Activated naive CD4-positive, alpha-beta T cell treated with anti-CD3 and anti-CD28 coated beads, Interleukin-2, amount 50 U/mL, for 16 hours (primary cell): ENCODE measurements at regions not wholly inside any gene's neighbourhood (a gene's known extent, or its start where the extent isn't known, plus 50 kb on each side); places are given as distances from the start of the nearest gene placed in this dataset.

ENCODE experiments used
- DNase-seq: peaks from one replicate; pipeline ENCODE4 v3.0.0-alpha.2; 2020

GRCh38 chr12:116463366-116463765 is 95.8 kb upstream of the MAP1LC3B2 start:
- no peak for DNase-seq

GRCh38 chr12:116465407-116465806 is 93.8 kb upstream of the MAP1LC3B2 start:
- no peak for DNase-seq

GRCh38 chr12:116465856-116466255 is 93.3 kb upstream of the MAP1LC3B2 start:
- no peak for DNase-seq

GRCh38 chr12:116466536-116466935 is 92.6 kb upstream of the MAP1LC3B2 start:
- DNase-seq: no peak

GRCh38 chr12:116469344-116469743 is 89.8 kb upstream of the MAP1LC3B2 start:
- no peak for DNase-seq

- no peak for DNase-seq
Observed at GRCh38 chr12:116471544-116471943, 87.6 kb upstream of the MAP1LC3B2 start.

GRCh38 chr12:116472193-116472592 is 87.0 kb upstream of the MAP1LC3B2 start:
- DNase-seq: no peak

GRCh38 chr12:116473416-116473815 is 85.8 kb upstream of the MAP1LC3B2 start:
- DNase-seq: no peak

GRCh38 chr12:116474331-116474730 is 84.8 kb upstream of the MAP1LC3B2 start:
- no peak for DNase-seq

- DNase-seq: no peak
Observed at GRCh38 chr12:116474899-116475298, 84.3 kb upstream of the MAP1LC3B2 start.

GRCh38 chr12:116476227-116476822 is 82.9 kb upstream of the MAP1LC3B2 start:
- no peak for DNase-seq

- no peak for DNase-seq
Observed at GRCh38 chr12:116478243-116478773, 80.9 kb upstream of the MAP1LC3B2 start.

GRCh38 chr12:116480210-116480810 is 78.9 kb upstream of the MAP1LC3B2 start:
- no peak for DNase-seq

GRCh38 chr12:116481726-116482125 is 77.5 kb upstream of the MAP1LC3B2 start:
- DNase-seq: no peak

- DNase-seq: no peak
Observed at GRCh38 chr12:116482179-116482578, 77.0 kb upstream of the MAP1LC3B2 start.

- DNase-seq: no peak
Observed at GRCh38 chr12:116482859-116483258, 76.3 kb upstream of the MAP1LC3B2 start.

- no peak for DNase-seq
Observed at GRCh38 chr12:116483959-116484750, 75.0 kb upstream of the MAP1LC3B2 start.

- DNase-seq: no peak
Observed at GRCh38 chr12:116484807-116485206, 74.4 kb upstream of the MAP1LC3B2 start.

GRCh38 chr12:116489116-116489515 is 70.1 kb upstream of the MAP1LC3B2 start:
- DNase-seq: no peak

GRCh38 chr12:116490471-116490870 is 68.7 kb upstream of the MAP1LC3B2 start:
- no peak for DNase-seq

- no peak for DNase-seq
Observed at GRCh38 chr12:116492703-116493324, 66.4 kb upstream of the MAP1LC3B2 start.

GRCh38 chr12:116495260-116495659 is 63.9 kb upstream of the MAP1LC3B2 start:
- DNase-seq: no peak

GRCh38 chr12:116497051-116497591 is 62.1 kb upstream of the MAP1LC3B2 start:
- no peak for DNase-seq
